ENCODE measurements at regions not wholly inside any gene's neighbourhood (a gene's known extent, or its start where the extent isn't known, plus 50 kb on each side); places are given as distances from the start of the nearest gene placed in this dataset.

GRCh38 chr10:94066411-94066810 is 72.7 kb downstream of the PLCE1 start:
- no peak for TF ChIP-seq POLR2AphosphoS5 (IDR thresholded peaks at IDR 0.05)
- Histone ChIP-seq H3K4me3 (no peak overlapping the region), H3K27ac (no peak overlapping the region), H3K9me3 (no peaks in the 10 kb centered on the region), H3K36me3 (no peaks in the 10 kb centered on the region), H3K27me3 (no peaks in the 10 kb centered on the region), H3K4me1 (no peaks in the 10 kb centered on the region)
- WGBS, 2 donors (ENCODE audit: low coverage in 1 of 2) = 21 to 29% methylated on average over 5 to 6 of the region's 6 CpGs
- no peak for ATAC-seq

GRCh38 chr10:94069884-94070283 is 76.2 kb downstream of the PLCE1 start:
- H3K27me3 ChIP-seq = no peaks in the 10 kb centered on the region
- ATAC-seq = no peak
- no peaks in the 10 kb centered on the region for H3K4me1 ChIP-seq
- H3K27ac ChIP-seq = no peak overlapping the region
- no peak for TF ChIP-seq POLR2A (IDR thresholded peaks at IDR 0.05)
- no peak overlapping the region for H3K4me3 ChIP-seq
- 27 to 83% methylated on average over 1 to 2 of the region's 2 CpGs for WGBS, 2 donors (ENCODE audit: low coverage in 1 of 2)
- no peaks in the 10 kb centered on the region for H3K36me3 ChIP-seq
- no peaks in the 10 kb centered on the region for H3K9me3 ChIP-seq

- Histone ChIP-seq H3K27me3 (no peaks in the 10 kb centered on the region), H3K9me3 (no peaks in the 10 kb centered on the region), H3K27ac (no peak overlapping the region), H3K36me3 (no peaks in the 10 kb centered on the region), H3K4me1 (peaks cover 0 to 30% (median 13%) of the 10 kb centered on the region in 3 donors), H3K4me3 (no peak overlapping the region)
- 93 to 100% methylated on average over 1 of the region's 1 CpG for WGBS, 2 donors (ENCODE audit: low coverage in 1 of 2)
- ATAC-seq = no peak
- no peak for TF ChIP-seq CTCF (IDR thresholded peaks at IDR 0.05)
Measured at GRCh38 chr10:94074462-94074861, 80.7 kb downstream of the PLCE1 start.

GRCh38 chr10:94075506-94075905 is 81.8 kb downstream of the PLCE1 start:
- Histone ChIP-seq H3K4me1 (peaks cover 0 to 30% (median 13%) of the 10 kb centered on the region in 3 donors), H3K9me3 (no peaks in the 10 kb centered on the region), H3K27ac (peak overlapping the region in 1 of 4 donors; percentile 29), H3K27me3 (no peaks in the 10 kb centered on the region), H3K36me3 (no peaks in the 10 kb centered on the region), H3K4me3 (no peak overlapping the region)
- TF ChIP-seq POLR2AphosphoS5 (IDR thresholded peaks at IDR 0.05) (no peak), POLR2A (IDR thresholded peaks at IDR 0.05) (no peak), CTCF (IDR thresholded peaks at IDR 0.05) (no peak), EP300 (IDR thresholded peaks at IDR 0.05) (no peak)
- peak; percentile 23 for ATAC-seq
- 79 to 81% methylated on average over 2 of the region's 2 CpGs for WGBS, 2 donors (ENCODE audit: low coverage in 1 of 2)

GRCh38 chr10:94076325-94076841 is 82.7 kb downstream of the PLCE1 start:
- 12 to 20% methylated on average over 1 to 2 of the region's 2 CpGs for WGBS, 2 donors (ENCODE audit: low coverage in 1 of 2)
- Histone ChIP-seq H3K27me3 (no peaks in the 10 kb centered on the region), H3K36me3 (no peaks in the 10 kb centered on the region), H3K4me1 (peaks cover 0 to 30% (median 13%) of the 10 kb centered on the region in 3 donors), H3K27ac (peak overlapping the region in 3 of 4 donors; percentile 44 to 64 (median 45)), H3K4me3 (no peak overlapping the region), H3K9me3 (peaks cover 0 to 8% (median 0%) of the 10 kb centered on the region in 3 donors)
- ATAC-seq = peak; percentile 77
- TF ChIP-seq POLR2AphosphoS5 (IDR thresholded peaks at IDR 0.05) (peak; percentile 46), CTCF (IDR thresholded peaks at IDR 0.05) (peak; percentile 67 to 87 (median 82)), EP300 (IDR thresholded peaks at IDR 0.05) (no peak)

- TF ChIP-seq EP300 (IDR thresholded peaks at IDR 0.05) (no peak), POLR2AphosphoS5 (IDR thresholded peaks at IDR 0.05) (no peak), POLR2A (IDR thresholded peaks at IDR 0.05) (no peak), CTCF (IDR thresholded peaks at IDR 0.05) (no peak)
- Histone ChIP-seq H3K36me3 (no peaks in the 10 kb centered on the region), H3K4me3 (no peak overlapping the region), H3K27ac (peak overlapping the region in 3 of 4 donors; percentile 21 to 64 (median 45)), H3K4me1 (peaks cover 0 to 30% (median 13%) of the 10 kb centered on the region in 3 donors), H3K27me3 (no peaks in the 10 kb centered on the region), H3K9me3 (peaks cover 0 to 14% (median 0%) of the 10 kb centered on the region in 3 donors)
- ATAC-seq = no peak
- 36 to 38% methylated on average over 4 of the region's 4 CpGs for WGBS, 2 donors (ENCODE audit: low coverage in 1 of 2)
Measured at GRCh38 chr10:94077042-94077441, 83.3 kb downstream of the PLCE1 start.

Data from gastroesophageal sphincter (tissue), 4 donors.